DOHH2 (cell line): ENCODE measurements at regions not wholly inside any gene's neighbourhood (a gene's known extent, or its start where the extent isn't known, plus 50 kb on each side); places are given as distances from the start of the nearest gene placed in this dataset.

Source experiments
- EZH2phosphoT487 ChIP-seq: fragments of 200-600 bp; sonication (generic); IDR thresholded peaks from 2 replicates; pipeline ENCODE4 v1.6.1; 2017; ENCODE audit warnings: borderline replicate concordance, mild to moderate bottlenecking, antibody characterized with exemption, low read length, moderate library complexity, mixed read lengths
- TF ChIP-seq, protein P1 (sequence below): fragments of 200-600 bp; sonication (generic); IDR thresholded peaks from one replicate; pipeline ENCODE4 v1.5.1; 2014; ENCODE audit warnings: antibody characterized with exemption, mild to moderate bottlenecking, low read depth, low read length; ENCODE audit not compliant: poor library complexity, severe bottlenecking

- no peak for TF ChIP-seq EZH2phosphoT487
- TF ChIP-seq, protein P1, sequence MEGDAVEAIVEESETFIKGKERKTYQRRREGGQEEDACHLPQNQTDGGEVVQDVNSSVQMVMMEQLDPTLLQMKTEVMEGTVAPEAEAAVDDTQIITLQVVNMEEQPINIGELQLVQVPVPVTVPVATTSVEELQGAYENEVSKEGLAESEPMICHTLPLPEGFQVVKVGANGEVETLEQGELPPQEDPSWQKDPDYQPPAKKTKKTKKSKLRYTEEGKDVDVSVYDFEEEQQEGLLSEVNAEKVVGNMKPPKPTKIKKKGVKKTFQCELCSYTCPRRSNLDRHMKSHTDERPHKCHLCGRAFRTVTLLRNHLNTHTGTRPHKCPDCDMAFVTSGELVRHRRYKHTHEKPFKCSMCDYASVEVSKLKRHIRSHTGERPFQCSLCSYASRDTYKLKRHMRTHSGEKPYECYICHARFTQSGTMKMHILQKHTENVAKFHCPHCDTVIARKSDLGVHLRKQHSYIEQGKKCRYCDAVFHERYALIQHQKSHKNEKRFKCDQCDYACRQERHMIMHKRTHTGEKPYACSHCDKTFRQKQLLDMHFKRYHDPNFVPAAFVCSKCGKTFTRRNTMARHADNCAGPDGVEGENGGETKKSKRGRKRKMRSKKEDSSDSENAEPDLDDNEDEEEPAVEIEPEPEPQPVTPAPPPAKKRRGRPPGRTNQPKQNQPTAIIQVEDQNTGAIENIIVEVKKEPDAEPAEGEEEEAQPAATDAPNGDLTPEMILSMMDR, result no peak
Measured at GRCh38 chr11:101729406-101730078, 145.7 kb upstream of the TRPC6 start.
